Vagina (tissue), 2 donors: ENCODE measurements at regions not wholly inside any gene's neighbourhood (a gene's known extent, or its start where the extent isn't known, plus 50 kb on each side); places are given as distances from the start of the nearest gene placed in this dataset.

ENCODE experiments used
- DNase-seq, 2 donors: peaks; one replicate each; pipeline ENCODE4 v3.0.0-alpha.2; 2017; ENCODE audit errors: extremely low spot score in 2 of 2
- H3K27ac ChIP-seq: fragments of 200-600 bp; sonication (generic); one replicate; pipeline ENCODE4 v1.5.1; 2019
- H3K27me3 ChIP-seq: fragments of 200-600 bp; sonication (generic); one replicate; pipeline ENCODE4 v1.5.1; 2019
- H3K36me3 ChIP-seq, 2 donors: fragments of 200-600 bp; sonication (generic); one replicate each; pipeline ENCODE4 v1.5.1; 2017 to 2019
- H3K4me1 ChIP-seq: fragments of 200-600 bp; sonication (generic); one replicate; pipeline ENCODE4 v1.5.1; 2019
- H3K4me3 ChIP-seq, 2 donors: fragments of 200-600 bp; sonication (generic); 1 replicate in 1 of 2; 2 replicates in 1 of 2; pipeline ENCODE4 v1.5.1; 2016 to 2019
- H3K9me3 ChIP-seq: fragments of 200-600 bp; sonication (generic); one replicate; pipeline ENCODE4 v1.5.1; 2019
- CTCF ChIP-seq, 3 experiments: fragments of 450-650 bp in 2 of 3; fragments of 200-600 bp in 1 of 3; sonication (generic) in 1 of 3; IDR thresholded peaks; one replicate each; pipeline ENCODE4 v1.5.1; 2017 to 2019; ENCODE audit warnings: antibody characterized with exemption in 3 of 3, mild to moderate bottlenecking in 2 of 3, moderate library complexity in 2 of 3
- POLR2A ChIP-seq, 2 donors: fragments of 450-650 bp; IDR thresholded peaks; one replicate each; pipeline ENCODE4 v1.6.1; 2017; ENCODE audit warnings: antibody characterized with exemption in 2 of 2, mild to moderate bottlenecking in 2 of 2, moderate library complexity in 2 of 2
- POLR2AphosphoS5 ChIP-seq, 2 donors: sonication (generic); formaldehyde crosslinking; IDR thresholded peaks; one replicate each; pipeline ENCODE4 v1.9.0; 2017; ENCODE audit warnings: antibody characterized with exemption in 2 of 2, mild to moderate bottlenecking in 2 of 2, low read depth in 1 of 2; ENCODE audit not compliant: insufficient read depth in 1 of 2
- intact Hi-C: fragments of 100-400 bp; cut with DNase I; formaldehyde crosslinking; loops from one replicate; pipeline ENCODE4 v1.15.1; 2023

- intact Hi-C loops: no loop called here
- no peak for DNase-seq
- Histone ChIP-seq H3K9me3 (no peaks in the 10 kb centered on the region), H3K27me3 (no peaks in the 10 kb centered on the region), H3K4me1 (no peaks in the 10 kb centered on the region), H3K4me3 (no peak overlapping the region), H3K27ac (no peak overlapping the region), H3K36me3 (no peaks in the 10 kb centered on the region)
- TF ChIP-seq POLR2AphosphoS5 (IDR thresholded peaks at IDR 0.05; ENCODE audit: insufficient read depth in 1 of 2, low read depth in 1 of 2): no peak
- TF ChIP-seq CTCF (IDR thresholded peaks at IDR 0.05): no peak
- no peak for TF ChIP-seq POLR2A (IDR thresholded peaks at IDR 0.05)
Measured at GRCh38 chr2:49770919-49771318, 616.6 kb upstream of the FSHR start.

GRCh38 chr2:49767316-49767715 lies 613.0 kb upstream of the FSHR start:
- intact Hi-C loops: no loop called here
- no peak overlapping the region for H3K4me3 ChIP-seq
- H3K36me3 ChIP-seq: no peaks in the 10 kb centered on the region
- H3K27ac ChIP-seq: no peak overlapping the region
- no peak for DNase-seq
- H3K4me1 ChIP-seq: no peaks in the 10 kb centered on the region
- no peaks in the 10 kb centered on the region for H3K27me3 ChIP-seq
- no peak for TF ChIP-seq POLR2AphosphoS5 (IDR thresholded peaks at IDR 0.05; ENCODE audit: insufficient read depth in 1 of 2, low read depth in 1 of 2)
- TF ChIP-seq POLR2A (IDR thresholded peaks at IDR 0.05): no peak
- no peak for TF ChIP-seq CTCF (IDR thresholded peaks at IDR 0.05)
- H3K9me3 ChIP-seq: no peaks in the 10 kb centered on the region

GRCh38 chr2:49755777-49756176 lies 601.5 kb upstream of the FSHR start:
- Histone ChIP-seq H3K27me3 (no peaks in the 10 kb centered on the region), H3K4me3 (no peak overlapping the region), H3K36me3 (no peaks in the 10 kb centered on the region), H3K9me3 (no peaks in the 10 kb centered on the region), H3K27ac (no peak overlapping the region), H3K4me1 (no peaks in the 10 kb centered on the region)
- no peak for DNase-seq
- no peak for TF ChIP-seq POLR2AphosphoS5 (IDR thresholded peaks at IDR 0.05; ENCODE audit: insufficient read depth in 1 of 2, low read depth in 1 of 2)
- TF ChIP-seq POLR2A (IDR thresholded peaks at IDR 0.05): no peak
- no peak for TF ChIP-seq CTCF (IDR thresholded peaks at IDR 0.05)
- intact Hi-C loops: no loop called here

- TF ChIP-seq POLR2A (IDR thresholded peaks at IDR 0.05) (no peak), CTCF (IDR thresholded peaks at IDR 0.05) (no peak), POLR2AphosphoS5 (IDR thresholded peaks at IDR 0.05; ENCODE audit: insufficient read depth in 1 of 2, low read depth in 1 of 2) (no peak)
- no peaks in the 10 kb centered on the region for H3K36me3 ChIP-seq
- intact Hi-C loops: no loop called here
Measured at GRCh38 chr2:49754381-49754780, 600.1 kb upstream of the FSHR start.

GRCh38 chr2:49753344-49753985 lies 599.1 kb upstream of the FSHR start:
- TF ChIP-seq POLR2AphosphoS5 (IDR thresholded peaks at IDR 0.05; ENCODE audit: insufficient read depth in 1 of 2, low read depth in 1 of 2) (no peak), POLR2A (IDR thresholded peaks at IDR 0.05) (no peak), CTCF (IDR thresholded peaks at IDR 0.05) (no peak)
- no peaks in the 10 kb centered on the region for H3K36me3 ChIP-seq
- no peaks in the 10 kb centered on the region for H3K27me3 ChIP-seq
- DNase-seq: no peak
- no peaks in the 10 kb centered on the region for H3K9me3 ChIP-seq
- no peak overlapping the region for H3K4me3 ChIP-seq
- no peaks in the 10 kb centered on the region for H3K4me1 ChIP-seq
- intact Hi-C loops: no loop called here
- H3K27ac ChIP-seq: no peak overlapping the region

More at GRCh38 chr2:49754381-49754780, 600.1 kb upstream of the FSHR start:
- no peak for DNase-seq
- Histone ChIP-seq H3K27ac (no peak overlapping the region), H3K9me3 (no peaks in the 10 kb centered on the region), H3K27me3 (no peaks in the 10 kb centered on the region), H3K4me1 (no peaks in the 10 kb centered on the region), H3K4me3 (no peak overlapping the region)
